ENCODE measurements at regions not wholly inside any gene's neighbourhood (a gene's known extent, or its start where the extent isn't known, plus 50 kb on each side); places are given as distances from the start of the nearest gene placed in this dataset.
"Not testable (repeated sequence)": the region's sequence is repeated elsewhere in the genome, so short reads cannot be mapped to it uniquely, and the experiment has no call there.

GRCh38 chr2:176427549-176427948, 158.3 kb downstream of the MTX2 start:
- no TSS peak for BruUV-seq (replicated peaks)
- no peak overlapping the region for H3K4me3 ChIP-seq (ENCODE audit: low read depth, low read length, poor library complexity, severe bottlenecking)
- no peak for DNase-seq (ENCODE audit: low spot score)
- no peaks in the 10 kb centered on the region for H3K36me3 ChIP-seq (ENCODE audit: insufficient read depth, low read length, poor library complexity, severe bottlenecking)
- CTCF ChIA-PET: no interaction called here
- no peaks in the 10 kb centered on the region for H3K27me3 ChIP-seq (replicated peaks; ENCODE audit: insufficient read depth, low read depth, low read length, poor library complexity)
- no peak overlapping the region for H3K27ac ChIP-seq (ENCODE audit: low read depth, low read length, poor library complexity, severe bottlenecking)
- POLR2A ChIA-PET (ENCODE audit: low non-redundant PET): no interaction called here
- no peaks in the 10 kb centered on the region for H3K4me1 ChIP-seq (ENCODE audit: insufficient read depth, low read length, poor library complexity, severe bottlenecking)
- no peak for TF ChIP-seq CTCF (conservative IDR thresholded peaks at IDR 0.05; ENCODE audit: low read depth, low read length)
- no peak for TF ChIP-seq EZH2 (IDR thresholded peaks at IDR 0.05; ENCODE audit: borderline replicate concordance, low read depth, low read length, poor library complexity, severe bottlenecking)
- no peaks in the 10 kb centered on the region for H3K9me3 ChIP-seq (ENCODE audit: low read depth, low read length, poor library complexity, severe bottlenecking)
- intact Hi-C loops (cut with micrococcal nuclease; ENCODE audit: unreplicated experiment): no loop called here

GRCh38 chr2:176428944-176429469, 159.8 kb downstream of the MTX2 start:
- H3K27ac ChIP-seq (ENCODE audit: low read depth, low read length, poor library complexity, severe bottlenecking); intact Hi-C loops (cut with micrococcal nuclease; ENCODE audit: unreplicated experiment); POLR2A ChIA-PET (ENCODE audit: low non-redundant PET); H3K4me3 ChIP-seq (ENCODE audit: low read depth, low read length, poor library complexity, severe bottlenecking); BruUV-seq (replicated peaks); H3K27me3 ChIP-seq (replicated peaks; ENCODE audit: insufficient read depth, low read depth, low read length, poor library complexity); DNase-seq (ENCODE audit: low spot score); H3K36me3 ChIP-seq (ENCODE audit: insufficient read depth, low read length, poor library complexity, severe bottlenecking); H3K9me3 ChIP-seq (ENCODE audit: low read depth, low read length, poor library complexity, severe bottlenecking); CTCF ChIA-PET; H3K4me1 ChIP-seq (ENCODE audit: insufficient read depth, low read length, poor library complexity, severe bottlenecking): not testable (repeated sequence)

- POLR2A ChIA-PET (ENCODE audit: low non-redundant PET): no interaction called here
- Histone ChIP-seq H3K9me3 (ENCODE audit: low read depth, low read length, poor library complexity, severe bottlenecking) (no peaks in the 10 kb centered on the region), H3K36me3 (ENCODE audit: insufficient read depth, low read length, poor library complexity, severe bottlenecking) (no peaks in the 10 kb centered on the region), H3K4me1 (ENCODE audit: insufficient read depth, low read length, poor library complexity, severe bottlenecking) (no peaks in the 10 kb centered on the region), H3K27me3 (replicated peaks; ENCODE audit: insufficient read depth, low read depth, low read length, poor library complexity) (no peaks in the 10 kb centered on the region), H3K27ac (ENCODE audit: low read depth, low read length, poor library complexity, severe bottlenecking) (no peak overlapping the region), H3K4me3 (ENCODE audit: low read depth, low read length, poor library complexity, severe bottlenecking) (no peak overlapping the region)
- BruUV-seq (replicated peaks): no TSS peak
- TF ChIP-seq CTCF (conservative IDR thresholded peaks at IDR 0.05; ENCODE audit: low read depth, low read length) (no peak), EZH2 (IDR thresholded peaks at IDR 0.05; ENCODE audit: borderline replicate concordance, low read depth, low read length, poor library complexity, severe bottlenecking) (no peak)
- intact Hi-C loops (cut with micrococcal nuclease; ENCODE audit: unreplicated experiment): no loop called here
- CTCF ChIA-PET: no interaction called here
- DNase-seq (ENCODE audit: low spot score): no peak
Measured at GRCh38 chr2:176432434-176432833, 163.2 kb downstream of the MTX2 start.

GRCh38 chr2:176435729-176436128, 166.5 kb downstream of the MTX2 start:
- DNase-seq (ENCODE audit: low spot score): no peak
- TF ChIP-seq EZH2 (IDR thresholded peaks at IDR 0.05; ENCODE audit: borderline replicate concordance, low read depth, low read length, poor library complexity, severe bottlenecking) (no peak), CTCF (conservative IDR thresholded peaks at IDR 0.05; ENCODE audit: low read depth, low read length) (no peak)
- H3K4me3 ChIP-seq (ENCODE audit: low read depth, low read length, poor library complexity, severe bottlenecking): no peak overlapping the region
- H3K27ac ChIP-seq (ENCODE audit: low read depth, low read length, poor library complexity, severe bottlenecking): no peak overlapping the region
- no peaks in the 10 kb centered on the region for H3K9me3 ChIP-seq (ENCODE audit: low read depth, low read length, poor library complexity, severe bottlenecking)
- ChIA-PET POLR2A (ENCODE audit: low non-redundant PET) (no interaction called here), CTCF (no interaction called here)
- no TSS peak for BruUV-seq (replicated peaks)
- H3K27me3 ChIP-seq (replicated peaks; ENCODE audit: insufficient read depth, low read depth, low read length, poor library complexity): no peaks in the 10 kb centered on the region
- intact Hi-C loops (cut with micrococcal nuclease; ENCODE audit: unreplicated experiment): no loop called here
- no peaks in the 10 kb centered on the region for H3K36me3 ChIP-seq (ENCODE audit: insufficient read depth, low read length, poor library complexity, severe bottlenecking)
- no peaks in the 10 kb centered on the region for H3K4me1 ChIP-seq (ENCODE audit: insufficient read depth, low read length, poor library complexity, severe bottlenecking)
